GM06990 (cell line): ENCODE measurements at regions not wholly inside any gene's neighbourhood (a gene's known extent, or its start where the extent isn't known, plus 50 kb on each side); places are given as distances from the start of the nearest gene placed in this dataset.

Experiments used
- DNase-seq: peaks from one replicate; pipeline ENCODE4 v3.0.0-alpha.2; 2011; ENCODE audit not compliant: insufficient read length; ENCODE audit errors: extremely low read depth
- H3K27me3 ChIP-seq: replicated peaks from 2 replicates; pipeline ENCODE4 v1.6.0; 2011; ENCODE audit warnings: low read length; ENCODE audit not compliant: control insufficient read depth, insufficient read depth
- H3K36me3 ChIP-seq: 2 replicates; pipeline ENCODE4 v1.5.1; 2011; ENCODE audit warnings: low read length; ENCODE audit not compliant: control insufficient read depth, insufficient read depth
- H3K4me3 ChIP-seq: replicated peaks from 2 replicates; pipeline ENCODE4 v1.5.1; 2011; ENCODE audit warnings: low read depth, mild to moderate bottlenecking, control low read depth, low read length
- CTCF ChIP-seq: IDR thresholded peaks from 2 replicates; pipeline ENCODE4 v1.5.1; 2011; ENCODE audit warnings: low read length, control low read depth, mild to moderate bottlenecking, inconsistent platforms; ENCODE audit not compliant: insufficient read depth, poor library complexity, severe bottlenecking

- TF ChIP-seq CTCF: no peak
- no peak for DNase-seq
- Histone ChIP-seq H3K36me3 (no peaks in the 10 kb centered on the region), H3K27me3 (no peaks in the 10 kb centered on the region), H3K4me3 (no peak overlapping the region)
Observed at GRCh38 chrX:98501426-98501825, 1617.7 kb downstream of the RPA4 start.

GRCh38 chrX:98506907-98507306 is 1623.2 kb downstream of the RPA4 start:
- no peak for TF ChIP-seq CTCF
- H3K27me3 ChIP-seq: no peaks in the 10 kb centered on the region
- no peak overlapping the region for H3K4me3 ChIP-seq
- no peak for DNase-seq
- H3K36me3 ChIP-seq: no peaks in the 10 kb centered on the region

GRCh38 chrX:98514032-98514431 is 1630.3 kb downstream of the RPA4 start:
- TF ChIP-seq CTCF: no peak
- no peak for DNase-seq
- no peak overlapping the region for H3K4me3 ChIP-seq
- H3K36me3 ChIP-seq: no peaks in the 10 kb centered on the region
- no peaks in the 10 kb centered on the region for H3K27me3 ChIP-seq

- H3K4me3 ChIP-seq: no peak overlapping the region
- DNase-seq: no peak
- no peaks in the 10 kb centered on the region for H3K27me3 ChIP-seq
- TF ChIP-seq CTCF: no peak
- no peaks in the 10 kb centered on the region for H3K36me3 ChIP-seq
Observed at GRCh38 chrX:98516120-98516519, 1632.4 kb downstream of the RPA4 start.

GRCh38 chrX:98523026-98523425 is 1639.3 kb downstream of the RPA4 start:
- no peak overlapping the region for H3K4me3 ChIP-seq

More at GRCh38 chrX:98523026-98523425, 1639.3 kb downstream of the RPA4 start:
- no peaks in the 10 kb centered on the region for H3K36me3 ChIP-seq
- TF ChIP-seq CTCF: no peak
- no peaks in the 10 kb centered on the region for H3K27me3 ChIP-seq
- DNase-seq: no peak
